OCI-LY7 (cell line): ENCODE measurements at regions not wholly inside any gene's neighbourhood (a gene's known extent, or its start where the extent isn't known, plus 50 kb on each side); places are given as distances from the start of the nearest gene placed in this dataset.
"Not testable (repeated sequence)": the region's sequence is repeated elsewhere in the genome, so short reads cannot be mapped to it uniquely, and the experiment has no call there.

Source experiments
- EZH2phosphoT487 ChIP-seq: fragments of 200-600 bp; sonication (generic); IDR thresholded peaks from 2 replicates; pipeline ENCODE4 v1.6.1; 2018; ENCODE audit warnings: low read depth, borderline replicate concordance, mild to moderate bottlenecking, mixed run types, antibody characterized with exemption, low read length, moderate library complexity, mixed read lengths
- TF ChIP-seq, protein P1 (sequence below): fragments of 200-600 bp; sonication (generic); conservative IDR thresholded peaks from 2 replicates; pipeline ENCODE4 v1.5.1; 2014; ENCODE audit warnings: mild to moderate bottlenecking, antibody characterized with exemption, low read length, moderate library complexity, mixed read lengths

DNA sequence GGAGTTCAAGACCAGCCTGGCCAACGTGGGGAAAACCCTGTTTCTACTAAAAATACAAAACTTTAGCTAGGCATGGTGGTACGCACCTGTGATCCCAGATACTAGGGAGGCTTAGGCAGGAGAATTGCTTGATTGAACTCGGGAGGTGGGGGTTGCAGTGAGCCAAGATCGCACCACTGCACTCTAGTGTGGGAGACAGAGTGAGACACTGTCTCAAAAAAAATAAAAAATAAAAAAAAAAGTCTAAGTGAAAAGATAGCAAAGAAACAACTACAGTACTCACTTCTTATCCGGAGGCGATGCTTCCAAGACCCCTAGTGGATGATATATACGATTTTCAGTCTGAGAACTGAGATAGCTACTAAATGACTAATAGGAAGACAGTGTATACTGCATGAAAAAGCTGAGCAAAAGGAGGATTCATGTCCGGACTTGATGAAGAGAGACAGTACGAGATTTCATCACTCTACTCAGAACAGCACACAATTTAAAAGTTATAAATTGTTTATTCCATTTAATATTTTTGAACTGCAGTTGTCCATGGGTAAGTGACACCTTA, 138.7 kb upstream of the GOLGA6L6 start:
- TF ChIP-seq, protein P1, sequence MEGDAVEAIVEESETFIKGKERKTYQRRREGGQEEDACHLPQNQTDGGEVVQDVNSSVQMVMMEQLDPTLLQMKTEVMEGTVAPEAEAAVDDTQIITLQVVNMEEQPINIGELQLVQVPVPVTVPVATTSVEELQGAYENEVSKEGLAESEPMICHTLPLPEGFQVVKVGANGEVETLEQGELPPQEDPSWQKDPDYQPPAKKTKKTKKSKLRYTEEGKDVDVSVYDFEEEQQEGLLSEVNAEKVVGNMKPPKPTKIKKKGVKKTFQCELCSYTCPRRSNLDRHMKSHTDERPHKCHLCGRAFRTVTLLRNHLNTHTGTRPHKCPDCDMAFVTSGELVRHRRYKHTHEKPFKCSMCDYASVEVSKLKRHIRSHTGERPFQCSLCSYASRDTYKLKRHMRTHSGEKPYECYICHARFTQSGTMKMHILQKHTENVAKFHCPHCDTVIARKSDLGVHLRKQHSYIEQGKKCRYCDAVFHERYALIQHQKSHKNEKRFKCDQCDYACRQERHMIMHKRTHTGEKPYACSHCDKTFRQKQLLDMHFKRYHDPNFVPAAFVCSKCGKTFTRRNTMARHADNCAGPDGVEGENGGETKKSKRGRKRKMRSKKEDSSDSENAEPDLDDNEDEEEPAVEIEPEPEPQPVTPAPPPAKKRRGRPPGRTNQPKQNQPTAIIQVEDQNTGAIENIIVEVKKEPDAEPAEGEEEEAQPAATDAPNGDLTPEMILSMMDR = not testable (repeated sequence)
- TF ChIP-seq EZH2phosphoT487 = not testable (repeated sequence)
